HEK293 (cell line): ENCODE measurements at regions not wholly inside any gene's neighbourhood (a gene's known extent, or its start where the extent isn't known, plus 50 kb on each side); places are given as distances from the start of the nearest gene placed in this dataset.
A peak's percentile ranks its signal among the peaks of the same experiment; 100 is the strongest.
"Not testable (repeated sequence)": the region's sequence is repeated elsewhere in the genome, so short reads cannot be mapped to it uniquely, and the experiment has no call there.

ENCODE experiments used
- CTCF ChIA-PET: fragments of 350-600 bp; formaldehyde crosslinking; extraction: SDS; loops from one replicate; lab custom pipeline; 2021; ENCODE audit warnings: antibody characterized with exemption; lab: Yijun Ruan, JAX
- POLR2A ChIA-PET: fragments of 300-600 bp; formaldehyde crosslinking; extraction: SDS; loops from one replicate; lab custom pipeline; 2020; ENCODE audit warnings: antibody characterized with exemption, inconsistent platforms; lab: Yijun Ruan, JAX
- H3K27ac ChIP-seq: fragments of 200-500 bp; sonication (Bioruptor generic); 2 replicates; pipeline ENCODE4 v1.5.1; 2014; ENCODE audit warnings: low read depth, low read length, control low read depth, inconsistent platforms; ENCODE audit errors: extremely low read depth
- H3K36me3 ChIP-seq, 2 experiments: fragments of 200-500 bp in 1 of 2; sonication (Bioruptor generic) in 1 of 2; 1 replicate in 1 of 2; 2 replicates in 1 of 2; pipeline ENCODE4 v1.5.1; 2014 to 2017; ENCODE audit warnings: inconsistent platforms in 2 of 2, low read length in 2 of 2; ENCODE audit not compliant: control insufficient read depth in 2 of 2, insufficient read depth in 1 of 2
- H3K4me1 ChIP-seq: fragments of 200-500 bp; sonication (Bioruptor generic); 2 replicates; pipeline ENCODE4 v1.5.1; 2014; ENCODE audit warnings: mild to moderate bottlenecking, low read length, inconsistent platforms; ENCODE audit not compliant: control insufficient read depth, insufficient read depth
- H3K4me3 ChIP-seq: 2 replicates; pipeline ENCODE4 v1.5.1; 2011; ENCODE audit warnings: low read depth, mild to moderate bottlenecking, control low read depth, low read length, moderate library complexity
- H3K9me3 ChIP-seq: fragments of 200-500 bp; sonication (Bioruptor generic); 2 replicates; pipeline ENCODE4 v1.5.1; 2014; ENCODE audit warnings: low read depth, low read length, inconsistent platforms; ENCODE audit not compliant: control insufficient read depth, insufficient read depth
- KLF8 ChIP-seq: fragments of 450-650 bp; formaldehyde crosslinking; IDR thresholded peaks from 2 replicates; pipeline ENCODE4 v1.5.1; 2016; ENCODE audit warnings: missing biosample characterization, missing genetic modification characterization
- SCRT1 ChIP-seq: fragments of 450-650 bp; formaldehyde crosslinking; IDR thresholded peaks from 2 replicates; pipeline ENCODE4 v1.5.1; 2016; ENCODE audit warnings: missing biosample characterization, missing genetic modification characterization, borderline replicate concordance
- SCRT2 ChIP-seq: fragments of 450-650 bp; formaldehyde crosslinking; IDR thresholded peaks from 2 replicates; pipeline ENCODE4 v1.5.1; 2016; ENCODE audit warnings: missing biosample characterization, missing genetic modification characterization
- SP3 ChIP-seq: fragments of 450-650 bp; formaldehyde crosslinking; IDR thresholded peaks from 2 replicates; pipeline ENCODE4 v1.5.1; 2016; ENCODE audit warnings: missing biosample characterization, missing genetic modification characterization
- ZBTB11 ChIP-seq: fragments of 450-650 bp; formaldehyde crosslinking; conservative IDR thresholded peaks from 2 replicates; pipeline ENCODE4 v1.5.1; 2016; ENCODE audit warnings: low read depth, missing biosample characterization, missing genetic modification characterization
- ZBTB8A ChIP-seq: fragments of 450-650 bp; formaldehyde crosslinking; IDR thresholded peaks from 2 replicates; pipeline ENCODE4 v1.5.1; 2016; ENCODE audit warnings: missing biosample characterization, missing genetic modification characterization
- ZFHX2 ChIP-seq: fragments of 450-650 bp; formaldehyde crosslinking; conservative IDR thresholded peaks from 2 replicates; pipeline ENCODE4 v1.5.1; 2016; ENCODE audit warnings: missing biosample characterization, missing genetic modification characterization
- ZFP37 ChIP-seq: fragments of 450-650 bp; formaldehyde crosslinking; IDR thresholded peaks from 2 replicates; pipeline ENCODE4 v1.5.1; 2016; ENCODE audit warnings: missing biosample characterization, missing genetic modification characterization
- ZNF10 ChIP-seq: fragments of 450-650 bp; formaldehyde crosslinking; IDR thresholded peaks from 2 replicates; pipeline ENCODE4 v1.5.1; 2017; ENCODE audit warnings: missing biosample characterization, missing genetic modification characterization
- ZNF146 ChIP-seq: fragments of 450-650 bp; formaldehyde crosslinking; IDR thresholded peaks from 2 replicates; pipeline ENCODE4 v1.5.1; 2016; ENCODE audit warnings: missing biosample characterization, missing genetic modification characterization
- ZNF175 ChIP-seq: fragments of 450-650 bp; formaldehyde crosslinking; IDR thresholded peaks from 2 replicates; pipeline ENCODE4 v1.5.1; 2016; ENCODE audit warnings: missing biosample characterization, missing genetic modification characterization
- ZNF184 ChIP-seq: fragments of 450-650 bp; IDR thresholded peaks from 2 replicates; pipeline ENCODE4 v1.5.1; 2018; ENCODE audit warnings: missing biosample characterization, mild to moderate bottlenecking, missing genetic modification characterization
- ZNF223 ChIP-seq: fragments of 450-650 bp; formaldehyde crosslinking; IDR thresholded peaks from 2 replicates; pipeline ENCODE4 v1.5.1; 2016; ENCODE audit warnings: missing biosample characterization, missing genetic modification characterization
- ZNF280D ChIP-seq: fragments of 450-650 bp; formaldehyde crosslinking; IDR thresholded peaks from 2 replicates; pipeline ENCODE4 v1.5.1; 2016; ENCODE audit warnings: missing biosample characterization, missing genetic modification characterization
- ZNF529 ChIP-seq: fragments of 450-650 bp; formaldehyde crosslinking; IDR thresholded peaks from 2 replicates; pipeline ENCODE4 v1.5.1; 2017; ENCODE audit warnings: missing genetic modification characterization, missing biosample characterization; ENCODE audit not compliant: insufficient replicate concordance
- ZNF530 ChIP-seq: fragments of 450-650 bp; formaldehyde crosslinking; IDR thresholded peaks from 2 replicates; pipeline ENCODE4 v1.5.1; 2016; ENCODE audit warnings: low read depth, missing biosample characterization, missing genetic modification characterization
- ZNF571 ChIP-seq: fragments of 450-650 bp; formaldehyde crosslinking; IDR thresholded peaks from 2 replicates; pipeline ENCODE4 v1.5.0; 2017; ENCODE audit warnings: missing biosample characterization, missing genetic modification characterization
- ZNF580 ChIP-seq: fragments of 450-650 bp; formaldehyde crosslinking; IDR thresholded peaks from 2 replicates; pipeline ENCODE4 v1.5.1; 2016; ENCODE audit warnings: missing biosample characterization, missing genetic modification characterization
- ZNF585B ChIP-seq: fragments of 450-650 bp; formaldehyde crosslinking; IDR thresholded peaks from 2 replicates; pipeline ENCODE4 v1.5.1; 2016; ENCODE audit warnings: missing biosample characterization, missing genetic modification characterization
- ZNF670 ChIP-seq: fragments of 450-650 bp; formaldehyde crosslinking; IDR thresholded peaks from 2 replicates; pipeline ENCODE4 v1.5.1; 2016; ENCODE audit warnings: missing biosample characterization, missing genetic modification characterization, low read depth
- TF ChIP-seq, protein P1 (sequence below): fragments of 450-650 bp; formaldehyde crosslinking; IDR thresholded peaks from 2 replicates; pipeline ENCODE4 v1.5.1; 2016; ENCODE audit warnings: missing biosample characterization, missing genetic modification characterization

GRCh38 chr17:63086483-63087185 is 120.6 kb downstream of the TANC2 start (continued):
- TF ChIP-seq ZNF585B (tag by site-specific recombination) (no peak), SP3 (no peak), ZNF529 (tag by site-specific recombination) (no peak)
- TF ChIP-seq, protein P1, sequence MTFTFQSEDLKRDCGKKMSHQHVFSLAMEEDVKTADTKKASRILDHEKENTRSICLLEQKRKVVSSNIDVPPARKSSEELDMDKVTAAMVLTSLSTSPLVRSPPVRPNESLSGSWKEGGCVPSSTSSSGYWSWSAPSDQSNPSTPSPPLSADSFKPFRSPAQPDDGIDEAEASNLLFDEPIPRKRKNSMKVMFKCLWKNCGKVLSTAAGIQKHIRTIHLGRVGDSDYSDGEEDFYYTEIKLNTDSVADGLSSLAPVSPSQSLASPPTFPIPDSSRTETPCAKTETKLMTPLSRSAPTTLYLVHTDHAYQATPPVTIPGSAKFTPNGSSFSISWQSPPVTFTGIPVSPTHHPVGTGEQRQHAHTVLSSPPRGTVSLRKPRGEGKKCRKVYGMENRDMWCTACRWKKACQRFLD (tag by site-specific recombination): no peak

DNA sequence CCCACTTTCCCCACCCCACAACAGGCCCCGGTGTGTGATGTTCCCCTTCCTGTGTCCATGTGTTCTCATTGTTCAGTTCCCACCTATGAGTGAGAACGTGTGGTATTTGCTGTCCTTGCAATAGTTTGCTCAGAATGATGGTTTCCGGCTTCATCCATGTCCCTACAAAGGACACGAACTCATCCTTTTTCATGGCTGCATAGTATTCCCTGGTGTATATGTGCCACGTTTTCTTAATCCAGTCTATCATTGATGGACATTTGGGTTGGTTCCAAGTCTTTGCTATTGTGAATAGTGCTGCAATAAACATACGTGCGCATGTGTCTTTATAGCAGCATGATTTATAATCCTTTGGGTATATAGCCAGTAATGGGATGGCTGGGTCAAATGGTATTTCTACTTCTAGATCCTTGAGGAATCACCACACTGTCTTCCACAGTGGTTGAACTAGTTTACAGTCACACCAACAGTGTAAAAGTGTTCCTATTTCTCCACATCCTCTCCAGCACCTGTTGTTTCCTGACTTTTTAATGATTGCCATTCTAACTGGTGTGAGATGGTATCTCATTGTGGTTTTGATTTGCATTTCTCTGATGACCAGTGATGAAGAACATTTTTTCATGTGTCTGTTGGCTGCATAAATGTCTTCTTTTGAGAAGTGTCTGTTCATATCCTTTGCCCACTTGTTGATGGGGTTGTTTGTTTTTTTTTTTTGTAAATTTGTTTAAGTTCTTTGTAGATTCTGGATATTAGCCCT is 124.5 kb downstream of the TANC2 start:
- H3K4me3 ChIP-seq, H3K4me1 ChIP-seq, H3K36me3 ChIP-seq, H3K27ac ChIP-seq: not testable (repeated sequence)
- POLR2A ChIA-PET: interaction anchor here (0.7 kb wide), 1 partner anchor 34 kb away, joined by 3 read pairs; no protein-coding TSS in a partner anchor
- peak; percentile 90; the same call in 1 of the 2 replicates for TF ChIP-seq ZNF280D (tag by site-specific recombination)
- 0 out of 2 replicates have a peak, but pooled peaks have one; percentile 48 for TF ChIP-seq ZNF184 (tag by site-specific recombination)
- peak; percentile 99 for TF ChIP-seq ZNF146
- peak; percentile 72; the same call in 1 of the 2 replicates for TF ChIP-seq ZNF580
- TF ChIP-seq SCRT2 (tag by site-specific recombination): peak; percentile 83
- TF ChIP-seq SCRT1 (tag by site-specific recombination): peak; percentile 76
- TF ChIP-seq, all 188 proteins: peak for 6; not testable (repeated sequence) for 182
- H3K9me3 ChIP-seq, CTCF ChIA-PET: not testable (repeated sequence)

DNA sequence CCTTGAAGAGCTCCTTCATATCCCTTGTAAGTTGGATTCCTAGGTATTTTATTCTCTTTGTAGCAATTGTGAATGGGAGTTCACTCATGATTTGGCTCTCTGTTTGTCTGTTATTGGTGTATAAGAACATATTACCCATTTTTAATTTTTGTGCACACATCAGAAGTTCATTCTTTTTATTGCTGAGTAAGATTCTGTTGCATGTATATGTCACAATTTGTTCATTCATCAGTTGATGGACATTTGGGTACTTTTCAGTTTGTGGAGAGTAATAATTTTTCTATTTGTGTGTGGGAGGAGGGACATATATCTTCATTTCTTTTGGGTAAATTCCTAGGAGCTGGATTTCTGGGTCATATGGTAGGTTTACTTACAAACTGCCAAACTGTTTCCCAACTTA is 125.9 kb downstream of the TANC2 start:
- CTCF ChIA-PET: interaction anchor here (0.6 kb wide), 1 partner anchor 348 kb away, joined by 3 read pairs; no protein-coding TSS in a partner anchor
- H3K4me1 ChIP-seq, POLR2A ChIA-PET, H3K27ac ChIP-seq, H3K9me3 ChIP-seq, H3K4me3 ChIP-seq, H3K36me3 ChIP-seq: not testable (repeated sequence)
- 0 out of 2 replicates have a peak, but pooled peaks have one; percentile 59 for TF ChIP-seq ZNF10

DNA sequence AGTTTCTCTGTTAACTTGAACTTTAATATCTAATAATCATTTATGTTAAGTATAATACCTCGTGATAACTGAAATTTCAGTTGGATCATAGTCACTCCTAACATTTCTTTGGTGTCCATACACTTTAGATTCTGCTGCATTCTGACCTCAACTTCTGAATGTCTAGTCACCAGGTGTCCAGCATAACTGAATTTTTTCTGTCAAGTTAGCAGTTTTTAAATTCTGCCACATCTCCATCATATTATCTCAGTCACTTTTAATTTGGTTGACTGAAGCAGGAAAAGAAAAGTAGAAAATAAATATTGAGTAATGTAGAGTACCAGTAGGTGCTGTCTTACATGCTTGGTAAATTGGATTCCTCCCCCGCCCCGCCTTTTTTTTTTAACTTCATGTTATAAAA is 128.6 kb downstream of the TANC2 start:
- Histone ChIP-seq H3K36me3 (no peaks in the 10 kb centered on the region), H3K4me3 (no peak overlapping the region), H3K4me1 (peaks cover 4% of the 10 kb centered on the region; the same call in 1 of the 2 replicates), H3K9me3 (no peaks in the 10 kb centered on the region), H3K27ac (no peak overlapping the region)
- ChIA-PET POLR2A (no interaction called here), CTCF (interaction anchor here (2.3 to 3.2 kb wide), 2 partner anchors 12 to 312 kb away, joined by 7 to 11 read pairs; no protein-coding TSS in a partner anchor)
- no peak for TF ChIP-seq ZNF223
- no peak for TF ChIP-seq ZBTB11 (tag by site-specific recombination)
- no peak for TF ChIP-seq ZFHX2
- no peak for TF ChIP-seq ZBTB8A (tag by site-specific recombination)
- TF ChIP-seq ZNF175 (tag by site-specific recombination): no peak
- TF ChIP-seq ZNF670 (tag by site-specific recombination): no peak
- TF ChIP-seq ZFP37 (tag by site-specific recombination): no peak
- no peak for TF ChIP-seq KLF8 (tag by site-specific recombination)
- no peak for TF ChIP-seq ZNF530 (tag by site-specific recombination)
- no peak for TF ChIP-seq ZNF571 (tag by site-specific recombination)
